NCI-H2196 (cell line): ENCODE measurements at regions not wholly inside any gene's neighbourhood (a gene's known extent, or its start where the extent isn't known, plus 50 kb on each side); places are given as distances from the start of the nearest gene placed in this dataset.

ENCODE experiments used
- DNase-seq: peaks from one replicate; lab custom pipeline; 2025; ENCODE audit not compliant: unreplicated experiment; lab: John Stamatoyannopoulos, UW

DNA sequence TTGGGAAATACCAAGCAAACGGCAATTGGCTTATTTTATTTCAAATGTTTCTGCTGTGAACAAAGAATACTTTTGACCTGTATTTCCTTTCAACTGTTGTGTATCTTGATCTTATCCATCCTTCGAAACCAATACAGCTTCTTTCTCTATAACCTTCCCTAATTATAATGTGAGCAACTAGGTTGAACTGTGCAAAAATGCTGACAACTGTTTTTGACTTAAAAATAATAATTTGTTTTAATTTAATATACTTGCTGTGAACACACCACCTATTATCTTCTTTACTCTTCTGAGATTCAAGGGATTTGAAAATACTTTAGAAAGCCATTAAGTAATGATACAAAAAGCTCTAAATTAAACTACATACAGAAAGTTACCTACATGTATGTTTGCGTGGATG, 682.5 kb upstream of the CCDC179 start:
- no peak for DNase-seq

DNA sequence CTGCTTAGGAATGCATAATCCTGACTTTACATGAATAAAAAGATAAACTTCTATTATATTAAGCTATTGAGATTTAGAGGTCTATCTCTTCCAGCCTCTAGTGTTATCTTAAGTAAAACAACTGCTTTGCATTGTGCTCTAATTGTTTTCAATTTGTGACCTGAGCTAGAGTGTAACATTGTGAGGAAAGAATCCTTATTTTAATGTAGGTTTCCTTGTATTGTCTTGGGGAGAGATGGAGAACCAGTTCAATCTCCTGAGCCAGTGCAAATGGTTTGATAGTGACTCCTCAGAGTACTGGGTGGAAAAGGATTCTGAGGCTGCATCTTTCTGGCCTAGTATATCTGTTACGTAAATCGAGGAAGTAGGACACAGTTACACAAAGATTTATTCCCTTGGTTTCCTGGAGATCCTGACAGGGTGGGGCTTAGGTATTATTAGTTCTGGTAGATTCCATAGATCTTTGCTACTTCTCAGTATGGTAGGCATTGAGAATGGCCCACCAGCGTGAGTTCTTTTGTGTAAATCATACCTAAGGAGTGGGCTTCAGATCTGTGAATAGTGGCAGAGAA, 683.5 kb upstream of the CCDC179 start:
- no peak for DNase-seq

DNA sequence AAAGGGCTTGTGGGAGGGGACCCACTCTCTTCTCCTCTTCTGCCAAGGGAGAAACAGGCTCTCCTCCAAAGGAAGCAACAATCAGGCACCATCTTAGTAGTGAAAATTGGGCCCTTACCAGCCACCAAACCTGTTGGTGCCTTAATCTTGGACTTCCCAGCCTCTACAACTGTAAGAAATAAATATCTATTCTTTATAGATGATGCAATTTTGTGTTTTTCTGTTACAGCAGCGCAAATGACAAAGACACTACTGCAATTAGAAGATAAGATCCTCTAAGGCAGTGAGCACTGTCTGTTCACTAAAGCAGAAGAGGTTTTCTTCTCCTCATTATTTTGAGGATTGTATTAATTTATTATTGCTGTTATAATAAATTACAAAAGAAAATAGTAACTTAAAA, 691.4 kb upstream of the CCDC179 start:
- DNase-seq, result no peak

DNA sequence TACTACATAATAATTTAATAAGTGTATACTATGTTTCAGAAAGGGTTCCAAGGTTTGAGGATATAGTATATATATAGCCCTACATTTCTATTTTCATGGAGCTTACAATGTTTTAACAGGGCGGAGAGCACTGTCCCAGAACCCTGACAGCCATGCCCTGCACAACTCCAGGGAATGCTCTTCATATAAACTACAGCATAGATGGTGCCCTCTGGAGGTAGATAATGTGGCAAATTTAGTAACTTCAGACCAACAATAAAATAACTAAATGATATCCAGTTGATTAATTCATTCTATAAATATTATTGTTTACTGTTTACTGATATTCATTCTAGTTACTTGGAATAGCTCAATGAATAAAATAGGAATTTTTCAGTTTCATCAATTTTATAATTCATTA, 693.7 kb upstream of the CCDC179 start:
- no peak for DNase-seq

DNA sequence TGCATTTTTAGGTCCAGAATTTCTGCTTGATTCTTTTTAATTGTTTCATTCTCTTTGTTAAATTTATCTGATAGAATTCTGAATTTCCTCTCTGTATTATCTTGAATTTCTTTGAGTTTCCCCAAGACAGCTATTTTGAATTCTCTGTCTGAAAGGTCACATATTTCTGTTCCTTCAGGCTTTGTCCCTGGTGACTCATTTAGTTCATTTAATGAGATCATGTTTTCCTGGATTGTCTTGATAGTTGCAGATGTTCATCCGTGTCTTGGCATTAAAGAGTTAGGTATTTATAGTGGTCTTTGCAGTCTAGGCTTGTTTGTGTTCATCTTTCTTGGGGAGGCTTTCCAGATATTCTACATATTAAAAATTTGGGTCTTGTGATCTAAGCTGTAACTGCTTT, 694.8 kb upstream of the CCDC179 start:
- no peak for DNase-seq

DNA sequence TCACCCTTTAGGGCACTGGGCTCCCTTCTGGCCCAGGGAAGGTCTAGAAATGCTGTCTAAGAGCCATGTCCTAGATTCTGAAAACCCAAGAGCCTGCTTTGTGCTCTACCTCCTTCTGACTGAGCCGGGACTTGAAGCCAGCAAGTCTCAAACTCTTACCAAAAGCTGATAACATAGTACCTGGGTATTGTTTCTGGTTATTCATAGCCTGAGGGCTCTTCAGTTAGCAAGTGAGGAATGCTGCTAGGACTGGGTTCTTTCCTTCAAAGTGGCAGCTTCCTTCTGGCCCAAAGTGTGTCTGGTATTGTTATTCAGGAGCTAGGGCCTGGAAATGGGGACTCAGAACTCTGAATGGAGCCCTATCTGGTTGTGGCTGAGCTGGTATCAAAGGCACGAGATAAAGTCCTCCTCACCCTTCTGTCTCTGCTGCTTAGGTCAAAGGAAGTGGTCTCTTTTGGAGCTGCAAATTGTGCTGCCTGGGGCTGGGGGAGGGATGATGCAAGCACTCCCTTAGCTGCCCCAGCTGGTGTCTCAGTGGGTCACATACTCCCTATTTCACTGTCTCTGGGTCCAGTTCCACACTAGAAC, 696.0 kb upstream of the CCDC179 start:
- DNase-seq, result no peak

DNA sequence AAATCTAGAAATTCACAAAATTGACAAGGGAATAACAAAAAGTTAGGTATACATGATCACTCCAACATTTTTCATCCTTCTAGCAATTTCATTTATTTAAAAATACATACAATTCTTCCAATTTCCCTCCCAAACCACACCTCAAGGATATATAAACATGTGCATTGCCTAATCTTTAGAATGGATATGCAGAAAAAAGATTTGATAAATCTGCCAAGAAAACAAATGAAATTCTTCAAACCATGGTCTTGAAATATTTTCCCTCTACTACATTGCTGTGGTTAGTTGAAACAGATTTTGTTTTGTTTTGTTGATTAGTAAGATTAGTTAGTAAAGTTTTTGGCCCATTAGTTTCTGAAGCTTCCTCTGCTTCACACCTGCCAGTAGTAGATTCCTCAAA, 703.3 kb upstream of the CCDC179 start:
- no peak for DNase-seq

DNA sequence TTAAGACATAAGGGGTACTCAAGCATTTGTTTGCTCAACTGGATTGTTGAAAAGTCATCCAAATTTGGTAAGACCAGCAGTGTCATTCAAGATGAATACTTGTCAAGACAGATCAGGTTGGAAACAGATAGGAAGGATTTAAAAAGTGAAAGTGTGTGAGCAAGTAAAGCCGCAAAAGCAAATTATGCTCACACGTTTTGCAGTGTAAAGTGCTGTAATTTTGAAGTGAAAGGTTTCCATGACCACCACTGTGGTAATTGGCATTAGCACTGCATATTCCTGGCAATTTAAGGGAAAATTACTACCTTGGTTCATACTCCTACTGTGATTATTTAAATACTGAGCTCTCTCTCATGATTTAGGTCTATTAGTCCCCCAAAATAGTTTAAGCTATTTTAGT, 704.1 kb upstream of the CCDC179 start:
- DNase-seq, result no peak

DNA sequence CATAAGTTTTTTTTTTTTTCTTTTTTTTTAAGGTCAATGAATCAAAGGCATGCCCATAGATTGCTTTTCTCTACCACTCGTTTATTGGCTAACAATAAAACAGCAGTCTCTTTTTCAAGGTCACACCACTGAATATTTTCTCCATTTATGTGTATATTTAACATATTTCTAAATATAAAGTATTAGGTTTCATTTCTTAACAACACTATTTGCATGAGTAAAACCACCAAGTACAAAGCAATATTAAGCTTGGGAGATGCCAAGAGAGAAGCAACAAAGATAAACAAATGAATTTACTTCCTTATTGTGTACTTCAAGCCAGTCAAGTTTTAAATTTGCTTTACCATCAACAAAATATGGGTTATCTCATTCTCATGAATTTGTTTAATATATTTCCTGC, 708.9 kb upstream of the CCDC179 start:
- DNase-seq, result no peak

DNA sequence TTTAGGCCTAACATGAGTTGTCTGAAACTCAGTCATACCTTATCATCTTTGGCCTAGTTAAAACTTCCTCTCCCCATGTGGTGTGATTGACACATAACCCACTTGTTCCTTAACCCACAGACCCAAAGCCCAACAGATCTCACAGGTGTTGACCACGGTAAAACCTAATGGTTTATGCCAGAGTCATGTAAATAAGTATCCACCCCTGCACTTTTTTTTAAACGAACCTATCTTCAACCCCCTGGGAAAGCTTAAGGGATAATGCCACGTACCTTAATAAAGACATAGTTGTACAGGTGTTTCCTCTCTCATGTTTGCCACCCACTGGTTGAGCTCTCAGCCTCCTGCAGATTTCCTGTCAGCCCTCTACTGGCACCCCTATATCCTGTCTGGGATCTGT, 709.3 kb upstream of the CCDC179 start:
- DNase-seq, result no peak

DNA sequence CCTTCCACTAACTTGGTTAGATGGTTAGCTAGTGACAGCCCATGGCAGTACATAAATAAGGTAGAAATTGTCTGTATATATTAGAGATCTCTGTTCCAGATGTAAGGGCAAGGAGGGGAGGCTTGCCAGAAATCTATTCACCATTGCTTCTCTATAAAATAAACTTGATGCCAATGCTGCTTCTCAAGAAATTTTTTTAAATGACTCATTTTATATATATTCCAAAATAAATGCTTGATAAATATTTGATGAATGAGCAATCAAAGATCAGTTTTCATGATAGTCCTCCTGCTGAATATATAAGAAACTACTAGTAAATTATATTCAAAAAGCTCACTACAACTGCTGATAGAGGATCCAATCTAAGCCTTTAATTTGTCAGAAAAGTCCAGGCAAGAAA, 710.6 kb upstream of the CCDC179 start:
- no peak for DNase-seq

DNA sequence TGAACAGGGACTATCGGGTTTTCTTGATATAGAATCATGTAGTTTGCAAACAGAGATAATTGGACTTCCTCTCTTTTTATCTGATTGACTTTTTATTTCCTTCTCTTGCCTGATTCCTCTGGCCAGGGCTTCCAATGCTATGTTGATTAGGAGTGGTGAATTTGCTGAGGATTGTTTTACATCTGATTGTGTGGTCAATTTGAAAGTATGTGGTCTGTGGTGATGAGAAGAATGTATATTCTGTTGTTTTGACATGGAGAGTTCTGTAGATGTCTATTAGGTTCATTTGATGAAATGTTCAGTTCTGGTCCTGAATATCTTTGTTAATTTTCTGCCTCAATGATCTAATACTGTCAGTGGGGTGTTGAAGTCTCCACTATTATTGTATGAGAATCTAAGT, 713.2 kb upstream of the CCDC179 start:
- DNase-seq, result no peak

DNA sequence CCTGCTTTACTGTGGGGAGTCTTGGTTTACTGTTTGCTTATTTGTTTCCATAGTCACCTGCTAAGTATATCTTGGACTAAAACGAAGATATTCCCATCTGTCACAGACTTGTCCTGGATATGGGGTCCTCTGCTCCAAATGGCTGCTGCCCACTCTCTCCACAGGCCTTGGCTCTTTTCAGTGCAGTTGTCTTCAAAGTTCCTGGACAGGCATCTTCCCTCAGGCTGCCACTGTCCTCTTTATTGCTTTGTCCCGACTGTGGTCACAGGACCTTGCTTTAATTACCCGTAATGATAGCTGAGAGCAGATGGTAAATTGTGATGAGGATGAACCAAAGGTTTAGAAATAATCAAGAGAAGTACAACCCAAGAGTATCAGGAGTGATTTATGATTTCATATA, 713.9 kb upstream of the CCDC179 start:
- DNase-seq, result no peak

DNA sequence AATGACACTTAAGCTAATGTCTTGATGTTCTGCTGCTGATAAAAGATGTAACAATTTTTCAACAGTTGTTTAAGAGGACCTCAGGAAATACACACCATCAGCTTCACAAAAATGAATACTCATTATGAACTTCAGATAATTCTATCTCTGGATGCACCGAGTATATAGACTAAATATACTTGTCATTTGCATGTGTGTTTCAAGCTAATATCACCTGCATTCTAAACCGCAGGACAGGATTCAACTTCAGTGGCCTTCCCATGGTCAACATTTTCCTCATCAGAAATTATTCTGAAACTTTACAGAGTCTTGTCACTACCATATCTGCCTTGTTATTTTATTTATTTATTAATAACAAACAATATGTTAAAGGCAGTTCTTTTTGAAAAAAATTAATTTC, 717.0 kb upstream of the CCDC179 start:
- no peak for DNase-seq

DNA sequence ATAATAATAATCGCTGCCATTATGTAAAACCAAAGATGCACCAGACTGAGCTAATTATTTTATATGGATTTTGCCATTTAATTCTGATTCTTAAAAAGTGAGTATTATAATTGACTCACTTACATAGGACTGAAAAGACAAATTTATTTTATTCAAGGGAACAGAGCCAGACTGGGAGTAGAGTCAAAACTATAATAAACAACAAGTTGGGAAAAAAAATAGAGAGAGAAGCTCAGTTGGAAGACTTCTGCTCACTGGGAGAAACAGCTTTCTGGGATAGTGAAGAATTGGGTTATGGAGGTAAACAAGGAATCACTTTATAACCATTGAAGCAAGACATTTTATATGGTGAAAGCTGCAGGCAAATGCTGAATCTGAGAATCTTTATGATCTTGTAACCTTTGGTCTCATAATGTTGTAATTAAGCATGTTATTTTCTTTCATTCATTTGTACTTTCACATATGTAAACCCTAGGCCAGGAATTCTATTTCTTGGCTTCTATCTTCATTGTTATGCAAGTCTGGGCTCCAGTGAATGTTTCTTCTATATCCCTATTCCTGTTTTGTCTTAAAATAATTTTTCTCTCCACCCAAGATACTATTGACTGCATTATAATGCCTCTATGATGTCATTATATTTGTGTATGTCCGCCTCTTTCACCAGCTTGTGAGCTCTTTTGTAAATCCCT, 725.3 kb upstream of the CCDC179 start:
- DNase-seq, result no peak

DNA sequence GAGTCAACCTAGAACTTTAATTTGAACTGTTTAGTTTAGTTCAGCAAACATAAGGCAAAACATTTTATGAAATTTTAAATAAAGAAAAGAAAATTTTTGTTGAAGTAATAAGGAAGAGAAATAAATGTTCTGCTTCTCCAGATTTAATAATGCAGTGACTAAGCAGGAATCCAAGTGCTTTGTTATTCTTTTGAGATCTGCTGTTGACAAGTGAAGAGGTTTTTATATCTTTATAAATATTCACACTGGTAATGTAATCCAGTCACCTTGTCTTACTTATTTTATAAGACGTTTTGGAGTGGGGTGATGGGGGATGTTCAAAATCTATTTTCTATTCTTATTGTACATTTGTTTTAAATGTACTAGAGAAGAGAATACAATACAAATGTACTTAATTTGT, 725.9 kb upstream of the CCDC179 start:
- DNase-seq, result no peak

DNA sequence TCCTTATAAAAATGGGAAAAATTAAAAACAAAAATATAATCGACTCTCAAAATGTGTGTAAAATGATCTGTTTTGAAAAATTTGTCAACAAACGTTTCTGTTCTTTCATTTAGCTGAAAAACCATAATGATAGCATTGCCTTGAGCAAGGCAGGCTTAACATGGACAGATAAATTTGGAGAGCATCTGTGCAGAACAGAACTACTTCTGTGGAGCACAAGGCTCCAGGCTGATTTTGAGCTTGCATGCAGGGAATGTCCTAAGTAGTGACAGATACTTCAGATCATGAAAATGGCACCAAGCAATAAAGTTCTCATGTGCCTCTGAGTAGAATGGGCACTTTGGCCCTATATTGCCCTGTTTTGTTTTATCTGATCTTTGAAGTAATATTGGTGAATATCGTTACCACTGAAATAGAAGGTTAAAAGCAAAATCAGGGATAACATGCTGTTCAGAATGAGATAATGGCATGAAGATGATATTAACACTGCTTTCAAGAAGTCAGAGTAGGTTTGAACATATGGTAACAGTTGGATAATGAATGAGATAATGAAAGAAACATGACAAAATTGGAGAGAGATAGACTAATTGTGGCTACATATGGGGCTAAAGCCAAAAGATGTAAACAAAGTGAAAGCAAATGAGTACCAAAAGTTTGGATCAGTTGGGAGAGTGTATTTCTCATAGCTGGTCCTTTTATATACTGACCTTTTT, 730.5 kb upstream of the CCDC179 start:
- no peak for DNase-seq

DNA sequence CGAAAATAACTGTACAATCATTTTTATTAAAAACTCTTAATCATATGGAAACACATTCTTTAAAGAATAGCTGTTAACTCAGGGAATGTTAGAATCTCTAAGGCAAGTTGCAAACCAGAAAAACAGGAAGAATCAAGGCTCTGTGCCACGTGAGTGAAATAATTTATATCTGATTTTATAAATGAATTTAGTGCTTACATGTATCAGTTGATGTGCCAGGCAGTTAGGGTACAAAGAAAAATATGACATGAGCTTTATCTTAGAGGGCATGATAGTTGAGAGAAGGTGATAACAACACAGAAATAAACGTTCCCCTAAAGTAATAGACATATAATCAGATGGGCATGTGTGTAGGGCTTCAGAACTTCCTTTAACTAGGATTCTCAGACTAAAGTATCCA, 734.5 kb upstream of the CCDC179 start:
- no peak for DNase-seq

DNA sequence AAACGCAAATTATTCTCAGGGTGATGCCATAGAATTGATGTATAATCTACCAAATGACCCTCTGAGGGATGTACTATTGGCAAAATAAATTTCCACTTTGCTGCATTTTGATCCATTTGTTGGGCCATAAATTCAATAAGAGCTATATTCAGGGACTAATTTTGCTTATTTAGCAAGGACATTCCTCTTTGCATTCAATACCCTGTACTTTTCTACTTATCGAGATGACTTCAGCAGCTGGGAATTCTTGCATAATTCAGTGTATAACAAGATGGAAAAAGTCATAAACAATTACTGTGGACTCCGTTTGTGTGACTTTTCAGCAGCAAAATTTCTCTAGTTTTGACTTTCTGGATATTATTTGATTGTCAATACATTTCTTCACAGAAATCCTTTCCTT, 744.7 kb upstream of the CCDC179 start:
- no peak for DNase-seq

DNA sequence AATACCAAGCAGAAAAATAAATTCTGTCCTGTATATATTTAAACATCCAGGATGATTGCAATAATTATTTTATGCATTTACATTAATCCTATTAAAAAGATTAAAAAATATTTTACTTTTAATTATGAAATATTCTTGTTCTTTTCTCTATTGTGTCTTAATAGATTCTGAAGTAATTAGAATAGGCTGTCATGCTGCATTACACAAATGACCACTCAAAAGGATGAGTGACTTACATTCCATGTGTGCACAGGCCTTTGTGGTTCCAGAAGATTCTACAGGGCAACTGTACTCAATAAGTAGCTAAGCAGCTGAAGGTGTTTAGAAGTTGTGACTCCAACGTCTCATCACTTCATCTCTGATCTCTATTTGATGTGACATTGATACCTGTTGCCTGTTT, 745.9 kb upstream of the CCDC179 start:
- DNase-seq, result no peak

DNA sequence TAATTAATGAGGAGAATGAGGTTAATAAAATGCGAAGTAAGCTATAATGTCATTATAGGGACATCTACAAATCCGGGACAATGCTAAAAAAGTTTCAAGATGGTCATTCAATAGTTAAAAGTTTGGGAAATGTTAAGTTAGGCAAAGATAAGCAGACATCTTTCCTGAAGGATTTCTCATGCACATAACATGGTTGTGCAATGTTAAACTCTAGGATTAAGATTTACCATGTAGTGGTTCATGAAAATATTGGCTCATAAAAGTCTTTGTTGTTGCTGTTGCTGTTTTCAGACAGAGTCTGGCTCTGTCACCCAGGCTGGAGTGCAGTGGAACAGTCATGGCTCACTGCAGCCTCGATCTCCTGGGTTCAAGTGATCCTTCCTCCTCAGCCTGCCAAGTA, 751.5 kb upstream of the CCDC179 start:
- no peak for DNase-seq

DNA sequence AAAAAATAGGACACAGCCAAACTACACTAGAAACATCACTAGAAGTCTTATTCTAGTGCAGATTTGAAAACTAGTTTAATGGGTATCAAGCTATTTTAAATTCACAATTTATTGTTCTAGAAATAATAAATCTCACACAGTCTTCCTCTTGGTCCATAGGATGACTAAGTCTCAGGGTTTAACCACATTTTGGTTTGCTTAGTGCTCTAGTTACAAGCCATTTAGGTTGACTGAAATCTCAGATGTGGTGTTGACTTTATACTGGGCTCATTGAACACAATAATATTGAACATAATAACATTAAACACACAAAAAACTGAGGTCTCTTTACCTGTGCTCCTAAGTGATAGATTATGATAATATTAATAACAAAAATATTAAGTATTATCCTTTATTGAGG, 760.3 kb upstream of the CCDC179 start:
- no peak for DNase-seq
